ENCODE measurements at regions not wholly inside any gene's neighbourhood (a gene's known extent, or its start where the extent isn't known, plus 50 kb on each side); places are given as distances from the start of the nearest gene placed in this dataset.

- Histone ChIP-seq H3K4me1 (ENCODE audit: control insufficient read depth in 5 of 5, insufficient read depth in 5 of 5, low read length in 5 of 5) (no peaks in the 10 kb centered on the region), H3K4me3 (no peak overlapping the region), H3K27me3 (ENCODE audit: control insufficient read depth in 3 of 3, insufficient read depth in 3 of 3, low read length in 2 of 3) (no peaks in the 10 kb centered on the region), H3K9ac (ENCODE audit: insufficient read depth in 1 of 2, low read length in 2 of 2) (no peak overlapping the region), H3K27ac (ENCODE audit: low read depth in 1 of 2, low read length in 1 of 2) (no peak overlapping the region), H3K36me3 (ENCODE audit: control insufficient read depth in 4 of 4, insufficient read depth in 4 of 4, low read length in 4 of 4) (no peaks in the 10 kb centered on the region), H3K9me3 (ENCODE audit: control insufficient read depth in 4 of 4, insufficient read depth in 3 of 4, low read length in 3 of 4) (peaks cover 0 to 2% (median 0%) of the 10 kb centered on the region in 4 donors)
- DNase-seq (no peak), ATAC-seq (ENCODE audit: insufficient read depth, low FRiP score) (peak; percentile 65)
- WGBS, 2 donors: 54 to 68% methylated on average over 11 of the region's 11 CpGs
- TF ChIP-seq, protein P1, sequence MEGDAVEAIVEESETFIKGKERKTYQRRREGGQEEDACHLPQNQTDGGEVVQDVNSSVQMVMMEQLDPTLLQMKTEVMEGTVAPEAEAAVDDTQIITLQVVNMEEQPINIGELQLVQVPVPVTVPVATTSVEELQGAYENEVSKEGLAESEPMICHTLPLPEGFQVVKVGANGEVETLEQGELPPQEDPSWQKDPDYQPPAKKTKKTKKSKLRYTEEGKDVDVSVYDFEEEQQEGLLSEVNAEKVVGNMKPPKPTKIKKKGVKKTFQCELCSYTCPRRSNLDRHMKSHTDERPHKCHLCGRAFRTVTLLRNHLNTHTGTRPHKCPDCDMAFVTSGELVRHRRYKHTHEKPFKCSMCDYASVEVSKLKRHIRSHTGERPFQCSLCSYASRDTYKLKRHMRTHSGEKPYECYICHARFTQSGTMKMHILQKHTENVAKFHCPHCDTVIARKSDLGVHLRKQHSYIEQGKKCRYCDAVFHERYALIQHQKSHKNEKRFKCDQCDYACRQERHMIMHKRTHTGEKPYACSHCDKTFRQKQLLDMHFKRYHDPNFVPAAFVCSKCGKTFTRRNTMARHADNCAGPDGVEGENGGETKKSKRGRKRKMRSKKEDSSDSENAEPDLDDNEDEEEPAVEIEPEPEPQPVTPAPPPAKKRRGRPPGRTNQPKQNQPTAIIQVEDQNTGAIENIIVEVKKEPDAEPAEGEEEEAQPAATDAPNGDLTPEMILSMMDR (IDR thresholded peaks at IDR 0.05; ENCODE audit: control extremely low read depth, extremely low read depth): no peak
These were observed 208.5 kb upstream of the LINGO1 start for GRCh38 chr15:77840991-77841775.

DNA sequence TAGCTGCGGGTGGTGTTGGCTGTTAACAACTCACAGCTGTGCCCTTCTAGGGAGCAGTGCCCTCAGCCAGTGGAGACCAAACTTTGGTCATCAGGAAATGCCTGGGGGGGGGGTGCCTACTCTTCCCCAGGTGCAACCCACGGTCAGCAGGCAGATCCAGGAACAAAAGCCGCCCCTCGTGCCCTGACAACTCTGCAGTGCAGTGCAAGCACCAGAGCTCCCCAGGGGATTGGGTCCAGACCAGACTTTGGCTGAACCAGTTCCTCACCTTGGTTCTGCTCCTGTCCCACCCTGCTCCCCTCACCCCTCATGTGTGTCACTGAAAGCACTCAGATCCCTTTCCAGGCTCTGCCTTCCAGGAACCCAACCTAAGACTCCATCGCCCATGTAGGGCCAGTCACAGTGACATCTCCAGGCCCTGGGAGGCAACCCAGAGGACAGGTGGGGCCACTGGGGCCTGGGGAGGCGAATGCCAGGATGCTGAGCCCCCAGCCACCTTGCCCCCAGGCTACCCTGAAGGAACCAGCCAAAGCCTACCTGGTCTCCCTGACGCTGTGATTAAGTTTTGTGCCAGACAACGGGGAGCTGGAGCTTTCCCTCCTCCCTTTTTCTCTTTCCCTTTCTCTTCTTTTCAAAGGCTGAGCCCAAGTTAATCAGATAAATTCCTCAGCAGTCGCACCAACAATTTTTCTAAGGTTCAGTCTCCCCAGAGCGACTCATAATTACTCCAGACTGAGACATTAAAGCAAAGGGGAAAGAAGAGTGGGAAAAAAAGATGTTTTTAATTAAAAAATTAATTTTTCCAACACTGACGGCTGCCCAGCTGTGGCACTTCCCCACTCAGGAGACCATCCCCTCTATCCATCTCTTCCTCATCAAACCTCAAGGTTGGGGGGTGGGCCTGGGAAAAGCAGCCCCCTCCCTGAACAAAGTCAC lies 207.5 kb upstream of the LINGO1 start:
- no peak overlapping the region for H3K4me3 ChIP-seq
- no peaks in the 10 kb centered on the region for H3K36me3 ChIP-seq (ENCODE audit: control insufficient read depth in 4 of 4, insufficient read depth in 4 of 4, low read length in 4 of 4)
- no peak for DNase-seq
- H3K9ac ChIP-seq (ENCODE audit: insufficient read depth in 1 of 2, low read length in 2 of 2): no peak overlapping the region
- no peaks in the 10 kb centered on the region for H3K9me3 ChIP-seq (ENCODE audit: control insufficient read depth in 4 of 4, insufficient read depth in 3 of 4, low read length in 3 of 4)
- no peaks in the 10 kb centered on the region for H3K27me3 ChIP-seq (ENCODE audit: control insufficient read depth in 3 of 3, insufficient read depth in 3 of 3, low read length in 2 of 3)
- ATAC-seq (ENCODE audit: insufficient read depth, low FRiP score): no peak
- H3K27ac ChIP-seq (ENCODE audit: low read depth in 1 of 2, low read length in 1 of 2): no peak overlapping the region
- 79 to 83% methylated on average over 11 of the region's 11 CpGs for WGBS, 2 donors
- TF ChIP-seq, protein P1 (IDR thresholded peaks at IDR 0.05; ENCODE audit: control extremely low read depth, extremely low read depth): no peak
- no peaks in the 10 kb centered on the region for H3K4me1 ChIP-seq (ENCODE audit: control insufficient read depth in 5 of 5, insufficient read depth in 5 of 5, low read length in 5 of 5)

- WGBS, 2 donors: 95 to 97% methylated on average over 6 to 8 of the region's 8 CpGs
- DNase-seq (no peak), ATAC-seq (ENCODE audit: insufficient read depth, low FRiP score) (no peak)
- Histone ChIP-seq H3K9ac (ENCODE audit: insufficient read depth in 1 of 2, low read length in 2 of 2) (no peak overlapping the region), H3K9me3 (ENCODE audit: control insufficient read depth in 4 of 4, insufficient read depth in 3 of 4, low read length in 3 of 4) (no peaks in the 10 kb centered on the region), H3K4me1 (ENCODE audit: control insufficient read depth in 5 of 5, insufficient read depth in 5 of 5, low read length in 5 of 5) (no peaks in the 10 kb centered on the region), H3K4me3 (no peak overlapping the region), H3K27ac (ENCODE audit: low read depth in 1 of 2, low read length in 1 of 2) (no peak overlapping the region), H3K27me3 (ENCODE audit: control insufficient read depth in 3 of 3, insufficient read depth in 3 of 3, low read length in 2 of 3) (no peaks in the 10 kb centered on the region), H3K36me3 (ENCODE audit: control insufficient read depth in 4 of 4, insufficient read depth in 4 of 4, low read length in 4 of 4) (no peaks in the 10 kb centered on the region)
- TF ChIP-seq, protein P1 (IDR thresholded peaks at IDR 0.05; ENCODE audit: control extremely low read depth, extremely low read depth): no peak
These were observed 206.7 kb upstream of the LINGO1 start for GRCh38 chr15:77839456-77839855.
